ENCODE measurements at regions not wholly inside any gene's neighbourhood (a gene's known extent, or its start where the extent isn't known, plus 50 kb on each side); places are given as distances from the start of the nearest gene placed in this dataset.

DNA sequence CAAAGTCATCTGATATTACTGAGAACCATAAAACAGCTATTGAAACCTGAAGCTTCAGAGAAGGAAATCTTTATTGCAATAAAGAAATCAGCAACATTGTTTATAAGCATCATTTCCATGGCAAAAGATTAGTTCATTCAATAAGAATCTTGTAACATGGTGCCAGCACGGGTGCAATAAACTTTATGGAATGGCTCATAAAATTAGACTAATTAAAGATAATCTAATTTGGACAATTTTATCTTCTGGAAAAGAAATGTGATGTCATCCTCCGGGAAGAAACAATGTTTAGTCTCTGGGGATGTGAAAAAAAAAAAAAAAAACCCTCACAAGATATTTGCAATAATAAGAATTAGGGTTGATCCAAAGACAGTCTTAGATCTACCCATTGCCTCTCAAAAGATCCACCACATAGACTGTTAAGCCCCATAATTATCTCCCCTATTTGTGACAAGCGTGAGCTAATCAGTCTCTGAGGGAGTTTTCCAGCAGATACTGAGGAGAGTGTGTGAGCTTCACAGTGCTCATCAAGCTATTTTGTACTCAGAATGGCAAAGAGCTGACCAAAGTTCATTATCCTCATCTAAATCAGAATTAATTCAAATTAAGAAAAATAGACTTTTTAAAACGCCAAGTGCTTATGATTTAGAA is 297.0 kb upstream of the EDNRB start:
- Histone ChIP-seq H3K27me3 (ENCODE audit: control insufficient read depth, insufficient read depth, low read length) (no peaks in the 10 kb centered on the region), H3K36me3 (ENCODE audit: control insufficient read depth, low read depth, low read length) (no peaks in the 10 kb centered on the region), H3K4me1 (ENCODE audit: control insufficient read depth, low read depth, low read length) (no peaks in the 10 kb centered on the region), H3K4me3 (ENCODE audit: low read length) (no peak overlapping the region), H3K9ac (ENCODE audit: low read length) (no peak overlapping the region), H3K27ac (ENCODE audit: low read length) (no peak overlapping the region), H3K9me3 (ENCODE audit: control insufficient read depth, low read depth, low read length) (no peaks in the 10 kb centered on the region)

DNA sequence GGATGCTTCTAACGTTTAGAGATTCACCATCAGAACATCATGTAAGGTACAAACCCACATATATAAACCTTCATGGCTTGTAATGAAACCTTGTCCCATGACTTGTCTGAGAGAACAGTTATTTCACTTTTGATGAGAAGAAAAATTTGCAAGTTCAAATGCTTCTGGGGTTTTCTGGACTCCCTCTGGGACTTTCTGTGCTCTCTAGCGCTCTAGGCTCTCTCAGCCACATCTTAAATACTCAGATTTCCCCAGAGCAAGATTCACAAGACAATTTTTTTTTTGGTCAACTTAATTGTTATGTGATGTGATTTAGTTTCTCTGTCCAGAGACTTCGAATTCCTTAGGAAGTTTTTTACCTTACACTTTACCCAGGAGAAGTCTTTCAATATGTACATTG is 282.8 kb upstream of the EDNRB start:
- H3K36me3 ChIP-seq (ENCODE audit: control insufficient read depth, low read depth, low read length), result no peaks in the 10 kb centered on the region
- H3K9ac ChIP-seq (ENCODE audit: low read length), result no peak overlapping the region

DNA sequence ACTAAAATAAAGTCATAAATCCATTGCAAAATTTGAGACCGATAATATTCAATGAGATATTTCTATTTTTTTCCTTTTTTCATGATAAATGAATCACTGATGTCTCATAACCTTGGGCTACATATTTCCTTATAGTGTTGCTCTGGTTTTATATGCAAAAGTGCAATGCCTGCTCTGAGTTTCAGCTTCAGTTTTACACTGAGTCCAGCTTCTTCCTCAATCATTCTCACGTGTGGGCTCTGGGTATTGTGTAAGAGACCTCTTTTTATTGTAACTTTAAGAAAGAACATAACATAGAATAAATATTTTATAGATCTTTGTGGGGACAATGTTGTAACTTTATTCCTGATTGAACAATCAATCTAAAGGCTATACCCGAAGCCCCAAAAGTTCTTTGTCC is 280.2 kb upstream of the EDNRB start:
- H3K4me1 ChIP-seq (ENCODE audit: control insufficient read depth, low read depth, low read length), result peaks cover 4% of the 10 kb centered on the region

More for the DNA sequence above, 282.8 kb upstream of the EDNRB start:
- Histone ChIP-seq H3K27ac (ENCODE audit: low read length) (no peak overlapping the region), H3K4me1 (ENCODE audit: control insufficient read depth, low read depth, low read length) (no peaks in the 10 kb centered on the region), H3K9me3 (ENCODE audit: control insufficient read depth, low read depth, low read length) (no peaks in the 10 kb centered on the region), H3K27me3 (ENCODE audit: control insufficient read depth, insufficient read depth, low read length) (no peaks in the 10 kb centered on the region), H3K4me3 (ENCODE audit: low read length) (no peak overlapping the region)

DNA sequence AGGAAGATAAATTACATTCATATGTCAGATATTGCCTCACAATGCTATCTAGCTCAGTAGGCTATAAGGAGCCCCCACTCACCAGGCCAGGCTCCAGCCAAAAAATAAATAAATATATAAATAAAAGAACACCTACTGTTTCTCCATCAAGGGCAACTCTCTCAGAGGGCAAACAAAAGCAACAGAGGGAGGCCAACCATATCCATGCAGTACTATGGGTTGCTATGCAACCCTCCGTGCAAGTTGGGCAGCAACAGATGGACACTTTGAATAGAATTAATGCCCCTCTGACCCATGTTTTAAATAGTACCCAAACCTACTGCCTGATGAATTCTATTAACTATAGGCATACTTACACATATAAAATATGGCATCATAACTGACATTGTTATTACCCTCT is 279.8 kb upstream of the EDNRB start:
- Histone ChIP-seq H3K36me3 (ENCODE audit: control insufficient read depth, low read depth, low read length) (no peaks in the 10 kb centered on the region), H3K4me1 (ENCODE audit: control insufficient read depth, low read depth, low read length) (peaks cover 4% of the 10 kb centered on the region), H3K27me3 (ENCODE audit: control insufficient read depth, insufficient read depth, low read length) (no peaks in the 10 kb centered on the region), H3K9me3 (ENCODE audit: control insufficient read depth, low read depth, low read length) (no peaks in the 10 kb centered on the region), H3K4me3 (ENCODE audit: low read length) (no peak overlapping the region), H3K27ac (ENCODE audit: low read length) (no peak overlapping the region), H3K9ac (ENCODE audit: low read length) (no peak overlapping the region)

More for the DNA sequence above, 280.2 kb upstream of the EDNRB start:
- Histone ChIP-seq H3K27me3 (ENCODE audit: control insufficient read depth, insufficient read depth, low read length) (no peaks in the 10 kb centered on the region), H3K27ac (ENCODE audit: low read length) (no peak overlapping the region), H3K9ac (ENCODE audit: low read length) (no peak overlapping the region), H3K4me3 (ENCODE audit: low read length) (no peak overlapping the region), H3K36me3 (ENCODE audit: control insufficient read depth, low read depth, low read length) (no peaks in the 10 kb centered on the region), H3K9me3 (ENCODE audit: control insufficient read depth, low read depth, low read length) (no peaks in the 10 kb centered on the region)

DNA sequence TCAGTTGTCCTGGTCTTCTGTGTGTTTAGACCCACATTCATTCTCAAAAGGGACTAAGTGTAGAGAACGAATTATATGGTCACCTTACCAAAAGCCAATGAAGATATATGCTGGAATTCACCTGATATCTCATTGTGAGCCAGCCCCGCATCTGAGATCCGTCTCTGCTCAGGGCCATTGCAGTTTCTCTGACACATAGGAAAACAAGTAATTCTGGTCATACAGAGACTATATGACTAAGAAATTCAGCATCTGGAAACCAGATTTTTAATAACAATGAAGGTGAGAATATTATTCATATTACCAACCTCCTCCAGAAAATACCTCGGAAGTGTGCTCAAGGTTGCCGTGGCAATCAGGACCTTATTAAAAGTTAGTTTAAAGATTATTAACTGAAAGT is 278.6 kb upstream of the EDNRB start:
- Histone ChIP-seq H3K9ac (ENCODE audit: low read length) (no peak overlapping the region), H3K36me3 (ENCODE audit: control insufficient read depth, low read depth, low read length) (no peaks in the 10 kb centered on the region), H3K27ac (ENCODE audit: low read length) (no peak overlapping the region), H3K27me3 (ENCODE audit: control insufficient read depth, insufficient read depth, low read length) (no peaks in the 10 kb centered on the region), H3K9me3 (ENCODE audit: control insufficient read depth, low read depth, low read length) (no peaks in the 10 kb centered on the region), H3K4me3 (ENCODE audit: low read length) (no peak overlapping the region), H3K4me1 (ENCODE audit: control insufficient read depth, low read depth, low read length) (peaks cover 4% of the 10 kb centered on the region)

DNA sequence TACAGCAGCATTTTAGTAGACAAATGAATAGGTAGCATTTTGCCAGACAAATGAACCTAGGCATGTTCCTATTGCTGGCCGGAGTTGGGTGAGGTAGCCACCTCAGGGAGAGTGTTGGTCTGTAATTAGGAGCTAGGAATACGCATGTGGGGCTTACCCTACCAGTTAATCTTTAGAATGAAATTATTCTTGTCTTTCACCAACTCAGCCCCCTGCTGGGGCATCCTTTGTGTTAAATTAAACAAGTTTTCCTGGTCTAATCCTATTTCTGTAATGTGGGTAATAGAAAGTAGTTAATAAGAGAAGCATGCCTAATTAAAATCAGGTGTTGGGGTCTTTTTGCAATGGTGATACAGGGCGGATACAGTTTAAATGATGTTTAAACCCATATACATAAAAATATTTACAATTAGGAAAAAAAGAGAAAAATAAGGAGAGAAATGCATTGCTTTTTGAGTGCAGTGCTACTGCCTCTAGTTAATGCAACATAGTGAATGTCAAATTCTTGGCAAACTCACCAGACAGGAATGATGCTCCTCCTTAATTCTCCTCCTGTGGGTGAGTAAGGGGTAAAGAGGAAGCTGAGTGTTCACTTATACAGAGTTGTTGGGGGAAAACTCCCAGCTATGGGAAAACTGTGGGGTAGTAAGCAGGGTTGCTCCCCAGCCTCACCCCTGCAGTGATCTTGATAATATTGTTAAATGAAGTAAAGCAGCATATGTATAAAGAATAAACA is 276.4 kb upstream of the EDNRB start:
- Histone ChIP-seq H3K27ac (ENCODE audit: low read length) (no peak overlapping the region), H3K27me3 (ENCODE audit: control insufficient read depth, insufficient read depth, low read length) (no peaks in the 10 kb centered on the region), H3K4me3 (ENCODE audit: low read length) (no peak overlapping the region), H3K9ac (ENCODE audit: low read length) (no peak overlapping the region), H3K4me1 (ENCODE audit: control insufficient read depth, low read depth, low read length) (peaks cover 4% of the 10 kb centered on the region), H3K9me3 (ENCODE audit: control insufficient read depth, low read depth, low read length) (no peaks in the 10 kb centered on the region), H3K36me3 (ENCODE audit: control insufficient read depth, low read depth, low read length) (no peaks in the 10 kb centered on the region)

DNA sequence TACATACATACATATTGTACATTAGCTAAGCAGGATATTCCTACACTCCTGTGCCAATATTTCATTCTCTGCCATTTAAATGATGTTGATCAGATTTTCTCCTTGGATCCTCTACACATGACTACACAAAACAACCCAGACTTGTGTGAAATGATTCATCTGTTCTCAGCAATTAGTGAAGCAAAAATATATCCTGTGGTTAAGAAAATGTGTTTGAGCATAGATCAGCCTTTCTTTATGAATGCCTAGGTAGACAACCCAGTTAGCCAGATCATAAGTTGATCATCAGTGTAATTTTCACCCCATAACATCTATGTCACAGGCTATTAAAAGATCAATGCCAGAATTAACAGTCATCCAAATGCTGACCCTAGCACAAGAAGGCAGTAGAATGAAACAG is 275.2 kb upstream of the EDNRB start:
- Histone ChIP-seq H3K9ac (ENCODE audit: low read length) (no peak overlapping the region), H3K9me3 (ENCODE audit: control insufficient read depth, low read depth, low read length) (no peaks in the 10 kb centered on the region), H3K27me3 (ENCODE audit: control insufficient read depth, insufficient read depth, low read length) (no peaks in the 10 kb centered on the region), H3K27ac (ENCODE audit: low read length) (no peak overlapping the region), H3K4me1 (ENCODE audit: control insufficient read depth, low read depth, low read length) (peaks cover 4% of the 10 kb centered on the region), H3K36me3 (ENCODE audit: control insufficient read depth, low read depth, low read length) (no peaks in the 10 kb centered on the region), H3K4me3 (ENCODE audit: low read length) (no peak overlapping the region)

DNA sequence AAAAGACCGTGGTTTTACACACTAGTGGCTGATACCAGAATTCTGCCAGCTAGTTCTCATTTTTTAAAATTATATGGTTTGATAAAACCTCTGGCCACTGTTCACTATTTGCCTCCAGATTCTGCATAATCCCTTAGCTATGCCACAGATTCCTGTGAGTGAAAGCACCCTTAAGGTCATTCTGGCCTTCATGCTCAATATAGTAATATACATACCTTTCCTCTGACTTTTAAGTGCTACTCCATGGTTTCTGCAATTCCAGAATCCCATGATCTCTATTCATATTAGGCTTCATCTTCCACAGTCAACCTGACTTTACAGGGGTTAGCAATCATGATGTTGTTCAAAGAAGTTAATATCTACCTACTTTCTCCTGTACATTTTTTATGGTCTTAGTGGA is 274.1 kb upstream of the EDNRB start:
- H3K4me1 ChIP-seq (ENCODE audit: control insufficient read depth, low read depth, low read length), result peaks cover 6% of the 10 kb centered on the region
- H3K9ac ChIP-seq (ENCODE audit: low read length), result no peak overlapping the region
- no peaks in the 10 kb centered on the region for H3K36me3 ChIP-seq (ENCODE audit: control insufficient read depth, low read depth, low read length)
- H3K27me3 ChIP-seq (ENCODE audit: control insufficient read depth, insufficient read depth, low read length), result no peaks in the 10 kb centered on the region
- no peak overlapping the region for H3K27ac ChIP-seq (ENCODE audit: low read length)
- no peaks in the 10 kb centered on the region for H3K9me3 ChIP-seq (ENCODE audit: control insufficient read depth, low read depth, low read length)
- no peak overlapping the region for H3K4me3 ChIP-seq (ENCODE audit: low read length)

DNA sequence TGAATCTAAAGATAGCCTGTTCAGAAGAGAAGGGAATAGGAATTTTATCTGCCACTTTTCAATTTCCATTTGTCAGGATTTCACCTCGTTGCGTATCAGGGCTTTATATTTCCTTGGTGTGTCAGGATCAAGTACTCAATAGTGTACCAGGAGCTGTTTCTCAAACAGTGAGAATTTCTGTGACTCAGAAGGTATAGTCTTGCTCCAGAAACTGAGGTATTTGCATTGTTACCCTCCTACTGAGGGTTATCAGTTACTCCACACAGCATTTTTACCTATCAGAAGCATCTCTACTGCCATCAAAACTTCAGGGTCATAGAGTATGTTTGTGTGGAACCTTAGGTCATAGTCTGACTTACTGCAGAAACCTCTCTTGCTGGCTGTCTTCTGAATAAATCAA is 271.7 kb upstream of the EDNRB start:
- Histone ChIP-seq H3K9ac (ENCODE audit: low read length) (no peak overlapping the region), H3K27me3 (ENCODE audit: control insufficient read depth, insufficient read depth, low read length) (no peaks in the 10 kb centered on the region)

DNA sequence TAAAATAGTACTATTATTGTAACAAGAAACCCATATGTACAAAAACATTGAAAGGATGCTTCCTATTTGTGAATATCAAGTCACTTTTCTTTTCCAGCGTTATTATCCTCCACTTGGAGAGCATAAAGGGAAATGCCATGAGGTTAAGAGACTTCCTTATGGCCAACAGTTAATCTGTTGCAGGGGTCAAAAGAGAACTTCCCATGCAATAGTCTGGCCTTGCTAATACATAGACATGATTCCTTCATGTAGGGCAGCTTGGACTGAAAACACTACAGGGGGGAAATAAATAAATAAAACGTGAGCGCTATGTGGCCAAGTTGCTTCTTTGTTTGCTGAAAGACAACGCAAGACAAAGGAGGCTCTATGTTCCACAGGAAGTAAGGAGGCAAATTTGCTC is 269.1 kb upstream of the EDNRB start:
- Histone ChIP-seq H3K27ac (ENCODE audit: low read length) (no peak overlapping the region), H3K4me3 (ENCODE audit: low read length) (no peak overlapping the region), H3K36me3 (ENCODE audit: control insufficient read depth, low read depth, low read length) (no peaks in the 10 kb centered on the region), H3K27me3 (ENCODE audit: control insufficient read depth, insufficient read depth, low read length) (no peaks in the 10 kb centered on the region), H3K9ac (ENCODE audit: low read length) (no peak overlapping the region), H3K9me3 (ENCODE audit: control insufficient read depth, low read depth, low read length) (no peaks in the 10 kb centered on the region), H3K4me1 (ENCODE audit: control insufficient read depth, low read depth, low read length) (peaks cover 4% of the 10 kb centered on the region)

More for the DNA sequence above, 271.7 kb upstream of the EDNRB start:
- Histone ChIP-seq H3K36me3 (ENCODE audit: control insufficient read depth, low read depth, low read length) (no peaks in the 10 kb centered on the region), H3K4me3 (ENCODE audit: low read length) (no peak overlapping the region), H3K4me1 (ENCODE audit: control insufficient read depth, low read depth, low read length) (peaks cover 7% of the 10 kb centered on the region), H3K27ac (ENCODE audit: low read length) (no peak overlapping the region), H3K9me3 (ENCODE audit: control insufficient read depth, low read depth, low read length) (no peaks in the 10 kb centered on the region)

DNA sequence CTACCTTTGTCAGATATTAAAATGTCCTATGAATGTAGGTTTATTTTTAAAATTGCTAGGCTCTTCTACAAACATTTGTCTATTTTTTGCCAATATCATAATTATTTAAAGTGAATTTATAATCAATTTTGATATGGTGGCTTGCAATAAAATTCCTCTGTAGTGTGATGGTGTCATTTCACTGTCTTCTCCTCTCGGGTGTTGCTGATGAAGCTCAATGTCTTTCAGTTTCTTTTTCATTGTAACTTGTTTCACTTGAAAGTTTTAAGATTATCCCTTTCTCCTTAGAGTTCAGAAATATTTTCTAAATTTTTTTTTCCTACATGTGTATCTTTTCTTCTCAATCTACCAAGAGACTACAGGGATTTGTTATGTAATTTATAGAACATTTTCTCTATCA is 267.1 kb upstream of the EDNRB start:
- Histone ChIP-seq H3K4me1 (ENCODE audit: control insufficient read depth, low read depth, low read length) (peaks cover 4% of the 10 kb centered on the region), H3K9ac (ENCODE audit: low read length) (no peak overlapping the region), H3K36me3 (ENCODE audit: control insufficient read depth, low read depth, low read length) (no peaks in the 10 kb centered on the region), H3K9me3 (ENCODE audit: control insufficient read depth, low read depth, low read length) (no peaks in the 10 kb centered on the region), H3K27me3 (ENCODE audit: control insufficient read depth, insufficient read depth, low read length) (no peaks in the 10 kb centered on the region), H3K27ac (ENCODE audit: low read length) (no peak overlapping the region), H3K4me3 (ENCODE audit: low read length) (no peak overlapping the region)

DNA sequence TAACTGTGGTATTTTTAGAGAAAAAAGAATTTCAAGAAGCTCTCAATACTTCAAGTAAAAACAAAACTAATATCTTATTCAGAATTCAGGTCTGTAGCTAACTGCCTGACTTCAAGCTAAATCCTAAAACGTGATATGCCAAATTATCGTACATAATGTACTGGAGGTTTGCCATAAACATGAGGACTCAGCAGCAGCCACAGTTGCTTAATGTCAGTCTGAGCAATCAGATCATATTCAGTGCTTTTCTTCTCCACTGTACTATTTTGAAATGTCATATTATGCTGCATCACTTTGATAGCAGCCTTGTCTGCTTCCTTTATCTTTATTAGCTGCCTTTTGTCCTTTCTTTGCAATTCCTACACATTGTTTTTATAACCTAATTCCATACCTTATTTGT is 265.1 kb upstream of the EDNRB start:
- Histone ChIP-seq H3K9ac (ENCODE audit: low read length) (no peak overlapping the region), H3K9me3 (ENCODE audit: control insufficient read depth, low read depth, low read length) (no peaks in the 10 kb centered on the region), H3K27ac (ENCODE audit: low read length) (no peak overlapping the region), H3K36me3 (ENCODE audit: control insufficient read depth, low read depth, low read length) (no peaks in the 10 kb centered on the region), H3K4me1 (ENCODE audit: control insufficient read depth, low read depth, low read length) (peaks cover 4% of the 10 kb centered on the region), H3K4me3 (ENCODE audit: low read length) (no peak overlapping the region), H3K27me3 (ENCODE audit: control insufficient read depth, insufficient read depth, low read length) (no peaks in the 10 kb centered on the region)
